Dendritic cell treated with granulocyte-macrophage colony-stimulating factor and Interleukin-4, amounts not matched to agents 40 ng/mL and 50 ng/mL, for 4 days (primary cell): ENCODE measurements at regions not wholly inside any gene's neighbourhood (a gene's known extent, or its start where the extent isn't known, plus 50 kb on each side); places are given as distances from the start of the nearest gene placed in this dataset.
"Not testable (repeated sequence)": the region's sequence is repeated elsewhere in the genome, so short reads cannot be mapped to it uniquely, and the experiment has no call there.

ENCODE experiments used
- H3K27ac Mint-ChIP-seq: one replicate; pipeline ENCODE4 v1.8.0; 2022; ENCODE audit warnings: mild to moderate bottlenecking, mixed read lengths
- H3K27me3 Mint-ChIP-seq: one replicate; pipeline ENCODE4 v1.8.0; 2022; ENCODE audit warnings: mild to moderate bottlenecking, mixed read lengths
- H3K36me3 Mint-ChIP-seq: one replicate; pipeline ENCODE4 v1.8.0; 2022; ENCODE audit warnings: low read depth, mixed read lengths
- H3K4me1 Mint-ChIP-seq: one replicate; pipeline ENCODE4 v1.8.0; 2022; ENCODE audit warnings: low read depth, mixed read lengths
- H3K4me3 Mint-ChIP-seq: one replicate; pipeline ENCODE4 v1.8.0; 2022; ENCODE audit warnings: mild to moderate bottlenecking, moderate library complexity, mixed read lengths
- H3K9me3 Mint-ChIP-seq: one replicate; pipeline ENCODE4 v1.8.0; 2022; ENCODE audit warnings: mixed read lengths
- intact Hi-C: fragments of 100-400 bp; cut with micrococcal nuclease; formaldehyde crosslinking; loops from one replicate; pipeline ENCODE4 v1.15.0; 2022

- no peaks in the 10 kb centered on the region for H3K36me3 Mint-ChIP-seq
- intact Hi-C loops = no loop called here
- no peak overlapping the region for H3K27ac Mint-ChIP-seq
- no peaks in the 10 kb centered on the region for H3K27me3 Mint-ChIP-seq
- no peak overlapping the region for H3K4me3 Mint-ChIP-seq
- H3K4me1 Mint-ChIP-seq = no peaks in the 10 kb centered on the region
- no peaks in the 10 kb centered on the region for H3K9me3 Mint-ChIP-seq
Measured at GRCh38 chr4:144421839-144422565, 224.0 kb upstream of the HHIP start.

- Mint-ChIP-seq H3K4me1 (no peaks in the 10 kb centered on the region), H3K36me3 (no peaks in the 10 kb centered on the region), H3K9me3 (no peaks in the 10 kb centered on the region), H3K27ac (no peak overlapping the region), H3K4me3 (no peak overlapping the region), H3K27me3 (no peaks in the 10 kb centered on the region)
- intact Hi-C loops = no loop called here
Measured at GRCh38 chr4:144423930-144424329, 222.0 kb upstream of the HHIP start.

- H3K27ac Mint-ChIP-seq, intact Hi-C loops, H3K4me1 Mint-ChIP-seq, H3K27me3 Mint-ChIP-seq, H3K9me3 Mint-ChIP-seq, H3K4me3 Mint-ChIP-seq, H3K36me3 Mint-ChIP-seq: not testable (repeated sequence)
Measured at GRCh38 chr4:144426023-144426422, 219.9 kb upstream of the HHIP start.

- no peaks in the 10 kb centered on the region for H3K36me3 Mint-ChIP-seq
- H3K27ac Mint-ChIP-seq = no peak overlapping the region
- intact Hi-C loops = no loop called here
- no peaks in the 10 kb centered on the region for H3K27me3 Mint-ChIP-seq
- H3K9me3 Mint-ChIP-seq = peaks cover 9% of the 10 kb centered on the region
- no peaks in the 10 kb centered on the region for H3K4me1 Mint-ChIP-seq
- H3K4me3 Mint-ChIP-seq = no peak overlapping the region
Measured at GRCh38 chr4:144442713-144443112, 203.2 kb upstream of the HHIP start.

GRCh38 chr4:144449611-144450010 is 196.3 kb upstream of the HHIP start:
- intact Hi-C loops = no loop called here
- Mint-ChIP-seq H3K9me3 (no peaks in the 10 kb centered on the region), H3K4me3 (no peak overlapping the region), H3K4me1 (no peaks in the 10 kb centered on the region), H3K36me3 (no peaks in the 10 kb centered on the region), H3K27me3 (no peaks in the 10 kb centered on the region), H3K27ac (no peak overlapping the region)

- Mint-ChIP-seq H3K27ac (no peak overlapping the region), H3K4me3 (no peak overlapping the region), H3K9me3 (no peaks in the 10 kb centered on the region), H3K4me1 (no peaks in the 10 kb centered on the region), H3K36me3 (no peaks in the 10 kb centered on the region), H3K27me3 (no peaks in the 10 kb centered on the region)
- intact Hi-C loops = no loop called here
Measured at GRCh38 chr4:144450526-144450925, 195.4 kb upstream of the HHIP start.

GRCh38 chr4:144451766-144452450 is 194.0 kb upstream of the HHIP start:
- Mint-ChIP-seq H3K4me3 (no peak overlapping the region), H3K4me1 (no peaks in the 10 kb centered on the region), H3K27me3 (no peaks in the 10 kb centered on the region), H3K36me3 (no peaks in the 10 kb centered on the region), H3K9me3 (no peaks in the 10 kb centered on the region), H3K27ac (no peak overlapping the region)
- intact Hi-C loops = no loop called here

GRCh38 chr4:144456196-144456595 is 189.8 kb upstream of the HHIP start:
- Mint-ChIP-seq H3K27ac (no peak overlapping the region), H3K36me3 (no peaks in the 10 kb centered on the region), H3K4me1 (no peaks in the 10 kb centered on the region), H3K27me3 (no peaks in the 10 kb centered on the region), H3K4me3 (no peak overlapping the region), H3K9me3 (no peaks in the 10 kb centered on the region)
- intact Hi-C loops = no loop called here

GRCh38 chr4:144461906-144462305 is 184.1 kb upstream of the HHIP start:
- Mint-ChIP-seq H3K4me3 (no peak overlapping the region), H3K27me3 (no peaks in the 10 kb centered on the region), H3K27ac (no peak overlapping the region), H3K9me3 (peaks cover 6% of the 10 kb centered on the region), H3K4me1 (no peaks in the 10 kb centered on the region), H3K36me3 (no peaks in the 10 kb centered on the region)
- intact Hi-C loops = no loop called here

GRCh38 chr4:144463236-144463635 is 182.7 kb upstream of the HHIP start:
- no peak overlapping the region for H3K4me3 Mint-ChIP-seq
- H3K27me3 Mint-ChIP-seq = no peaks in the 10 kb centered on the region
- H3K36me3 Mint-ChIP-seq = no peaks in the 10 kb centered on the region
- no peak overlapping the region for H3K27ac Mint-ChIP-seq
- no peaks in the 10 kb centered on the region for H3K4me1 Mint-ChIP-seq
- intact Hi-C loops = no loop called here
- H3K9me3 Mint-ChIP-seq = peaks cover 6% of the 10 kb centered on the region

GRCh38 chr4:144463896-144464295 is 182.1 kb upstream of the HHIP start:
- Mint-ChIP-seq H3K4me1 (no peaks in the 10 kb centered on the region), H3K4me3 (no peak overlapping the region), H3K27ac (no peak overlapping the region), H3K9me3 (peaks cover 6% of the 10 kb centered on the region), H3K27me3 (no peaks in the 10 kb centered on the region), H3K36me3 (no peaks in the 10 kb centered on the region)
- intact Hi-C loops = no loop called here

- Mint-ChIP-seq H3K27ac (no peak overlapping the region), H3K9me3 (peaks cover 6% of the 10 kb centered on the region), H3K4me3 (no peak overlapping the region), H3K36me3 (no peaks in the 10 kb centered on the region), H3K4me1 (no peaks in the 10 kb centered on the region), H3K27me3 (no peaks in the 10 kb centered on the region)
- intact Hi-C loops = no loop called here
Measured at GRCh38 chr4:144465546-144465945, 180.4 kb upstream of the HHIP start.

- Mint-ChIP-seq H3K4me3 (no peak overlapping the region), H3K9me3 (peaks cover 35% of the 10 kb centered on the region), H3K36me3 (no peaks in the 10 kb centered on the region)
Measured at GRCh38 chr4:144480068-144480467, 165.9 kb upstream of the HHIP start.

GRCh38 chr4:144489831-144490230 is 156.1 kb upstream of the HHIP start:
- H3K4me3 Mint-ChIP-seq = no peak overlapping the region

More at GRCh38 chr4:144480068-144480467, 165.9 kb upstream of the HHIP start:
- Mint-ChIP-seq H3K27me3 (no peaks in the 10 kb centered on the region), H3K4me1 (no peaks in the 10 kb centered on the region), H3K27ac (no peak overlapping the region)
- intact Hi-C loops = no loop called here

GRCh38 chr4:144494280-144494679 is 151.7 kb upstream of the HHIP start:
- Mint-ChIP-seq H3K36me3 (no peaks in the 10 kb centered on the region), H3K4me1 (no peaks in the 10 kb centered on the region), H3K27ac (no peak overlapping the region), H3K27me3 (no peaks in the 10 kb centered on the region), H3K4me3 (no peak overlapping the region), H3K9me3 (no peaks in the 10 kb centered on the region)
- intact Hi-C loops = no loop called here

More at GRCh38 chr4:144489831-144490230, 156.1 kb upstream of the HHIP start:
- Mint-ChIP-seq H3K36me3 (no peaks in the 10 kb centered on the region), H3K27ac (no peak overlapping the region), H3K27me3 (no peaks in the 10 kb centered on the region), H3K4me1 (no peaks in the 10 kb centered on the region), H3K9me3 (peaks cover 10% of the 10 kb centered on the region)
- intact Hi-C loops = no loop called here
